ENCODE measurements at regions not wholly inside any gene's neighbourhood (a gene's known extent, or its start where the extent isn't known, plus 50 kb on each side); places are given as distances from the start of the nearest gene placed in this dataset.

DNA sequence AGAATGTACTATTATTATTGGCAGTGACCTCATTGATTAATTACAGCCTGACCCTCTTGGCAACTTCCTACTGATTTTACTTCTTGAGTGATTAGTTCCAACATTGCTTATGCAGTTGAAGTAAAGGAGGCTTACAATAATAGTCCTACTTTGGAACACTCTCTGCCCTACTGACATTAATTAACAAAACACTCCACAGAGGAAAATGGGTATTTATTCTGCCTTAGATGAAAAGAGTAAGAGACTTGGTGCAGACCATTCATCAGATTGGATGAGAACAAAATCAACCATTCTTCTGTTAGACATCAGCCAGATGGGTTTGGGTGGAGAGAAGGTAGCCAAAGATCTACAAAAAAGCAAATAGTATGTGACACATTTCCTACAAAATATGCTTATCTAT is 363.8 kb downstream of the FAT3 start:
- TF ChIP-seq, protein P1, sequence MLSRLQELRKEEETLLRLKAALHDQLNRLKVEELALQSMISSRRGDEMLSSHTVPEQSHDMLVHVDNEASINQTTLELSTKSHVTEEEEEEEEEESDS (CRISPR knock-in tag; IDR thresholded peaks at IDR 0.05), result no peak
- no peak for TF ChIP-seq ZNF12 (CRISPR knock-in tag; IDR thresholded peaks at IDR 0.05)
- TF ChIP-seq, protein P2, sequence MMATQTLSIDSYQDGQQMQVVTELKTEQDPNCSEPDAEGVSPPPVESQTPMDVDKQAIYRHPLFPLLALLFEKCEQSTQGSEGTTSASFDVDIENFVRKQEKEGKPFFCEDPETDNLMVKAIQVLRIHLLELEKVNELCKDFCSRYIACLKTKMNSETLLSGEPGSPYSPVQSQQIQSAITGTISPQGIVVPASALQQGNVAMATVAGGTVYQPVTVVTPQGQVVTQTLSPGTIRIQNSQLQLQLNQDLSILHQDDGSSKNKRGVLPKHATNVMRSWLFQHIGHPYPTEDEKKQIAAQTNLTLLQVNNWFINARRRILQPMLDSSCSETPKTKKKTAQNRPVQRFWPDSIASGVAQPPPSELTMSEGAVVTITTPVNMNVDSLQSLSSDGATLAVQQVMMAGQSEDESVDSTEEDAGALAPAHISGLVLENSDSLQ (IDR thresholded peaks at IDR 0.05), result no peak
- no peak for TF ChIP-seq POLR2AphosphoS5 (IDR thresholded peaks at IDR 0.05; ENCODE audit: control insufficient read depth, insufficient read depth, low read depth, low read length)
- no peak for TF ChIP-seq NFE2L1 (tag; IDR thresholded peaks at IDR 0.05; ENCODE audit: borderline replicate concordance, low read depth)
- TF ChIP-seq ZNF239 (CRISPR knock-in tag; IDR thresholded peaks at IDR 0.05), result no peak
- no peak for TF ChIP-seq GATA2 (CRISPR knock-in tag; IDR thresholded peaks at IDR 0.05)

Data from K562 (cell line).